Ovary (tissue), 7 donors: ENCODE measurements at regions not wholly inside any gene's neighbourhood (a gene's known extent, or its start where the extent isn't known, plus 50 kb on each side); places are given as distances from the start of the nearest gene placed in this dataset.

Experiments
- DNase-seq, 5 donors: peaks; one replicate each; pipeline ENCODE4 v3.0.0-alpha.2; 2019 to 2020
- H3K27ac ChIP-seq, 2 donors: fragments of 200-600 bp; one replicate each; pipeline versions ENCODE4 v1.5.1 to v1.8.0; 2019 to 2022
- H3K27me3 ChIP-seq: fragments of 200-600 bp; one replicate; pipeline ENCODE4 v1.8.0; 2022
- H3K36me3 ChIP-seq: fragments of 200-600 bp; sonication (generic); one replicate; pipeline ENCODE4 v1.5.1; 2019
- H3K4me1 ChIP-seq: one replicate; pipeline ENCODE4 v1.8.1; 2013; ENCODE audit warnings: mild to moderate bottlenecking, moderate library complexity; ENCODE audit not compliant: insufficient read depth
- H3K4me3 ChIP-seq: fragments of 200-600 bp; sonication (generic); one replicate; pipeline ENCODE4 v1.5.1; 2017
- H3K9me3 ChIP-seq, 2 donors: fragments of 200-600 bp in 1 of 2; sonication (generic) in 1 of 2; one replicate each; pipeline versions ENCODE4 v1.5.1 to v1.8.1; 2013 to 2019; ENCODE audit warnings: mild to moderate bottlenecking in 1 of 2, moderate library complexity in 1 of 2
- EP300 ChIP-seq: sonication (generic); formaldehyde crosslinking; IDR thresholded peaks from one replicate; pipeline ENCODE4 v1.6.1; 2017; ENCODE audit warnings: antibody characterized with exemption
- POLR2A ChIP-seq: fragments of 450-650 bp; IDR thresholded peaks from one replicate; pipeline ENCODE4 v1.6.1; 2017; ENCODE audit warnings: antibody characterized with exemption, mild to moderate bottlenecking, moderate library complexity
- WGBS, 3 donors: extraction: QIAGEN DNeasy Blood & Tissue Kit in 1 of 3; methylation state at CpG; one replicate each; pipeline versions ENCODE4 v1.1.5 to v1.1.7; 2013 to 2017; 5-methylcytosine and 5-hydroxymethylcytosine counted together
- intact Hi-C, 4 donors: fragments of 100-400 bp; cut with DNase I; formaldehyde crosslinking; loops; one replicate each; pipeline versions ENCODE4 v1.11.0 to v1.15.1; 2022 to 2023
- TF ChIP-seq, protein P1 (sequence below), 3 donors: fragments of 450-650 bp in 2 of 3; fragments of 200-600 bp in 1 of 3; IDR thresholded peaks; one replicate each; pipeline versions ENCODE4 v1.5.1 to v1.8.0; 2016 to 2022; ENCODE audit warnings: antibody characterized with exemption in 3 of 3, mild to moderate bottlenecking in 1 of 3
- donor health status: DM: no; HTN: no; CAD: no; lungs with moderate emphysema.
- donor health status: DM: no; HTN: no; CAD: no.
- donor health status: Bipolar disorder and iron deficiency.
- donor health status: DM: no; HTN: no; CAD: no.
- donor health status: DM: yes; HTN: yes; CAD: no.

DNA sequence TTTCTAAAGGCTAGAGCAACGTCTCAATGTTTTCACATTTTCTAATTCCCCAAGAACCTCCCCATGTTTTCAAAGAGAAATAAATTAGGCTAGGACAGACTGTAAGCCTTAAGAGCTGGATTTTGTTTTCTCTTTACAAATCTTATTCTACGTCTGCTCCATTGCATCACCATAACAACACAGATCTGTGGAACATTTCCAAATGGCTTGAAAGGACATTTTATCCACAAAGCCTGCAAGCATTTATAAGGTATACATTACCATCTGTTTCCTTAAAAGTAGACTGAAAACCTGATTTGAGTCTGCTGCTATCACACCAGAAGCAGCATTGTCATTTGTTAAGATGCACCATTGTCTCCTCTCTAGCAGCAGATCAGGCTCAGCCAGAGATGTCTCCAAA, 115.3 kb upstream of the PLEKHA5 start:
- DNase-seq = no peak
- WGBS, 3 donors = 5 to 9% (median 6%) methylated on average over 2 of the region's 2 CpGs
- Histone ChIP-seq H3K27me3 (no peaks in the 10 kb centered on the region), H3K36me3 (no peaks in the 10 kb centered on the region), H3K27ac (no peak overlapping the region), H3K4me3 (no peak overlapping the region), H3K9me3 (no peaks in the 10 kb centered on the region), H3K4me1 (peaks cover 2% of the 10 kb centered on the region)
- intact Hi-C loops = no loop called here
- TF ChIP-seq EP300 (no peak), POLR2A (no peak)
- TF ChIP-seq, protein P1, sequence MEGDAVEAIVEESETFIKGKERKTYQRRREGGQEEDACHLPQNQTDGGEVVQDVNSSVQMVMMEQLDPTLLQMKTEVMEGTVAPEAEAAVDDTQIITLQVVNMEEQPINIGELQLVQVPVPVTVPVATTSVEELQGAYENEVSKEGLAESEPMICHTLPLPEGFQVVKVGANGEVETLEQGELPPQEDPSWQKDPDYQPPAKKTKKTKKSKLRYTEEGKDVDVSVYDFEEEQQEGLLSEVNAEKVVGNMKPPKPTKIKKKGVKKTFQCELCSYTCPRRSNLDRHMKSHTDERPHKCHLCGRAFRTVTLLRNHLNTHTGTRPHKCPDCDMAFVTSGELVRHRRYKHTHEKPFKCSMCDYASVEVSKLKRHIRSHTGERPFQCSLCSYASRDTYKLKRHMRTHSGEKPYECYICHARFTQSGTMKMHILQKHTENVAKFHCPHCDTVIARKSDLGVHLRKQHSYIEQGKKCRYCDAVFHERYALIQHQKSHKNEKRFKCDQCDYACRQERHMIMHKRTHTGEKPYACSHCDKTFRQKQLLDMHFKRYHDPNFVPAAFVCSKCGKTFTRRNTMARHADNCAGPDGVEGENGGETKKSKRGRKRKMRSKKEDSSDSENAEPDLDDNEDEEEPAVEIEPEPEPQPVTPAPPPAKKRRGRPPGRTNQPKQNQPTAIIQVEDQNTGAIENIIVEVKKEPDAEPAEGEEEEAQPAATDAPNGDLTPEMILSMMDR (IDR thresholded peaks at IDR 0.05) = no peak

DNA sequence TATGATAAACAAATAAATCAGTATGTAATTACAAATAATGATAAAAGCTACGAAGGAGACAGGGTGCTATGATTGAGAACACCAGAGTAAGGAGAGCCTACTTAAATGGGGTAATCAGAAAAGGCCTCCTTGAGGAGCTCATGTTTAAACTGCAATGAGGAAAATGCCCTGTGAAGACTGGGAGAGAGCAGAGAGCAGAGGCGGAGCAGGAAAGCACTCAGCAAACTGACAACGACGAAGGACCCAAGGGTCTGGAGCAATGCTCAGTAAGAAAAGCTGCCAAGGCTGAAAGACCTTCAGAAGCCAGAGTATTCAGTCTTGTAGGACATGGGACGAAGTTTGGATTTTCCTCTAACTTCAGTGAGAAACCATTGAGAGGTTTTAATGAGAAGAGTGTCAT, 114.2 kb upstream of the PLEKHA5 start:
- Histone ChIP-seq H3K27me3 (no peaks in the 10 kb centered on the region), H3K9me3 (no peaks in the 10 kb centered on the region), H3K4me1 (peaks cover 2% of the 10 kb centered on the region), H3K27ac (no peak overlapping the region), H3K4me3 (no peak overlapping the region), H3K36me3 (no peaks in the 10 kb centered on the region)
- no peak for TF ChIP-seq EP300
- TF ChIP-seq POLR2A = no peak
- TF ChIP-seq, protein P1 (IDR thresholded peaks at IDR 0.05) = no peak
- intact Hi-C loops = no loop called here
- 81 to 85% (median 84%) methylated on average over 5 of the region's 5 CpGs for WGBS, 3 donors
- no peak for DNase-seq

DNA sequence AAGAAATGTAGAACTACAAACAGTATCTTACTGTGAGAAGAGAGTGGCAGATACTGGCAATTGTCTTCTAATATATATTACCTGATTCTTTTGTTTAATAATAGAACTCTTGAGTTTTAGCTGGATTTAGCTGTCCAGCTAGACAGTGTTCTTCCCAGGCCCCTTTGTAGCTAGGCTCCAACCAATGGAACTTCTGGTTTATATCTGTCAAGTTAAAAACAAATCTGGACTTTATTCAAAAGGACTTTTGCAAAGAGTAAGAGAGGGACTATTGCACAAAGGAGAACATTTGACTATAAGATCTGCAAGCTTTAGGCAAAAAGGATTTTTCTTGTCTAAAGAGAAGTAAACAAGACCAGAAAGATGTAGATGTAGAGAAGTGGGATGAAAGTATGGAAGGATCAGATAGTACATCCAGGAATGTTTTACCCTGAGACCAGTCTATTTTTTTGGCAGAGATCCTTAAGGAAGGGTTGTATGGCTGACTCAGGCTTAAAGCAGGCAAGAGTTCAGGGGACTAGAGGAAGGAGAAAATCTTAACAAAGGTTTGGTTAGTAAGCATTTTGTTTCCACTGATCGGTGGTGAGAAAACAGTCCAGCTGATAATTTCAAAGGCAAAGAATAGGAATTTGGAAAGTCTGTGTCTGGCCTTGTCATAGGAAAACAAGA, 111.1 kb upstream of the PLEKHA5 start:
- Histone ChIP-seq H3K36me3 (no peaks in the 10 kb centered on the region), H3K4me1 (peaks cover 2% of the 10 kb centered on the region), H3K9me3 (no peaks in the 10 kb centered on the region), H3K4me3 (no peak overlapping the region), H3K27ac (no peak overlapping the region), H3K27me3 (no peaks in the 10 kb centered on the region)
- TF ChIP-seq POLR2A (no peak), EP300 (no peak)
- TF ChIP-seq, protein P1 (IDR thresholded peaks at IDR 0.05) = no peak
- WGBS, 3 donors = 5 to 8% (median 8%) methylated on average over 1 of the region's 1 CpG
- intact Hi-C loops = no loop called here
- DNase-seq = no peak

DNA sequence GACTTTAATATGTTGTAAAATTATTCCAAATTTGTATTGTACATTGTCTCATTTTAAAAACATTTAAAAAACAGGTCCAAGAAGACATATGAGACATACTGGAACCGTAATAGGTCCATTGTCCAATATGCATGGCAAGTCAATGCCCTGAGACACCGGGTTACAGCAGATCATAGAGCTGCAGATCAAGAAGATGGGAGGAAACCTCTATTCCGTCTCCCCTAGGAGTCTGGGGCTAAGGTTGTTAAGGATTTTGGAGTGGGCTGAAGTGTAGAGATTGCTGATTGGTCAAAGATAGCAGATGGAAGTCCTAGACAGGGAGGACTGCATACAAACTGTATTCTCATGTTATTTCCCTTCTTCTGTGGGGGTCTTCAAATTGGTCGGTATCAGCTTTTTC, 108.3 kb upstream of the PLEKHA5 start:
- H3K36me3 ChIP-seq = no peaks in the 10 kb centered on the region
- no peaks in the 10 kb centered on the region for H3K4me1 ChIP-seq
- H3K4me3 ChIP-seq = no peak overlapping the region
- TF ChIP-seq, protein P1 (IDR thresholded peaks at IDR 0.05) = no peak
- TF ChIP-seq EP300 = no peak
- TF ChIP-seq POLR2A = no peak
- H3K9me3 ChIP-seq = no peaks in the 10 kb centered on the region
- DNase-seq = no peak
- intact Hi-C loops = no loop called here
- H3K27me3 ChIP-seq = no peaks in the 10 kb centered on the region
- H3K27ac ChIP-seq = no peak overlapping the region
- WGBS, 3 donors = 79 to 92% (median 90%) methylated on average over 4 of the region's 4 CpGs
